MG63 (cell line): ENCODE measurements at regions not wholly inside any gene's neighbourhood (a gene's known extent, or its start where the extent isn't known, plus 50 kb on each side); places are given as distances from the start of the nearest gene placed in this dataset.
"Not testable (repeated sequence)": the region's sequence is repeated elsewhere in the genome, so short reads cannot be mapped to it uniquely, and the experiment has no call there.

Experiments used
- DNase-seq: peaks from one replicate; pipeline ENCODE4 v3.0.0-alpha.2; 2020
- H3K27me3 ChIP-seq: fragments of 250-450 bp; sonication (Bioruptor Pico); 2 replicates; pipeline ENCODE4 v1.5.1; 2020; ENCODE audit warnings: mild to moderate bottlenecking, moderate library complexity
- H3K36me3 ChIP-seq: fragments of 250-450 bp; sonication (Bioruptor Pico); 2 replicates; pipeline ENCODE4 v1.5.1; 2020; ENCODE audit warnings: mild to moderate bottlenecking, moderate library complexity
- H3K4me3 ChIP-seq: fragments of 250-450 bp; sonication (Bioruptor Pico); 2 replicates; pipeline ENCODE4 v1.5.1; 2020; ENCODE audit warnings: mild to moderate bottlenecking, moderate library complexity
- H3K9me3 ChIP-seq: fragments of 250-450 bp; sonication (Bioruptor Pico); 2 replicates; pipeline ENCODE4 v1.5.1; 2020; ENCODE audit warnings: mild to moderate bottlenecking, moderate library complexity

GRCh38 chr5:152154452-152154851 lies 229.8 kb upstream of the GLRA1 start:
- H3K27me3 ChIP-seq, H3K9me3 ChIP-seq, DNase-seq: not testable (repeated sequence)

DNA sequence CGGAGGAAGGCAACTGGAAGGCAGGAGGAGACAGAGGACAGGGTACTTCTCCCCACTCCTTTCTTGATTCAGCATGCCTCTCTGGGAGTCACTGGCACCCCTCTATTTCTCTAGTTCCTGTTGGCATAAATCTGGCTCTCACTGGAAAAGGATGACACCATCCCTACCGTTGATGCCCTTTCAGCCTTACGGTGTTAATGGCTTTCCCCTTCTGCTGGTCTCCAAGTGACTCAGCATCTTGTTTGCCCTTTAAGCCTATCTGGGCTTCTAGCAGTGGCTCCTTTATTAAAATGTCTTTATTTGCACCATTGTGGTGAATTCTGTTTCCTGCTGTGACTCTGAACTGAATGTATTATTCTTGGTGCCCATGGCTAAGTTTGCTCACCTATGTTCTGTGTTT lies 227.3 kb upstream of the GLRA1 start:
- H3K27me3 ChIP-seq: no peaks in the 10 kb centered on the region; the same call in 1 of the 2 replicates
- DNase-seq: no peak
- no peaks in the 10 kb centered on the region; the same call in 1 of the 2 replicates for H3K9me3 ChIP-seq
- H3K4me3 ChIP-seq: no peak overlapping the region
- no peaks in the 10 kb centered on the region for H3K36me3 ChIP-seq

More at GRCh38 chr5:152154452-152154851, 229.8 kb upstream of the GLRA1 start:
- not testable (repeated sequence) for H3K4me3 ChIP-seq, H3K36me3 ChIP-seq

DNA sequence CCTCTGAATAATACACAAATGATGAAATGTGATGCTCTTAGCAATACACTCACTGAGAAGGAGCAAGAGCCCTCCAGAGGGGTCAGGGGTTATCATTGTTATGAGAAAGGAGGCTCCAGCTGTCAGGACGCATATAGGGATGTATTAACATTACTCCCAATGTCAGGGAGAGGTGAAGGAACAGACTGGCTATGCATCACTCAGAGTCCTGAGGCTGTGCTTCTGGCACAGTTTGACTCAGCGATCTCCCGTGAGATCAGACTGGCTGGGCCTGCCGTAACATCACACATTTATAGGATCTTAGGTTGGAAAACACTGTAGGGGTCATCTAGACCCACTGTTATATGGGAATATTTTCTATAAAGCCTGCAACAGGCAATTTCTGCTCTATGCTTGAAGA lies 226.5 kb upstream of the GLRA1 start:
- Histone ChIP-seq H3K36me3 (no peaks in the 10 kb centered on the region), H3K9me3 (no peaks in the 10 kb centered on the region; the same call in 1 of the 2 replicates), H3K27me3 (no peaks in the 10 kb centered on the region; the same call in 1 of the 2 replicates), H3K4me3 (no peak overlapping the region)
- DNase-seq: no peak

GRCh38 chr5:152147286-152147685 lies 222.6 kb upstream of the GLRA1 start:
- H3K4me3 ChIP-seq: no peak overlapping the region
- H3K36me3 ChIP-seq: no peaks in the 10 kb centered on the region
- H3K27me3 ChIP-seq: no peaks in the 10 kb centered on the region; the same call in 1 of the 2 replicates
- no peak for DNase-seq
- no peaks in the 10 kb centered on the region for H3K9me3 ChIP-seq

DNA sequence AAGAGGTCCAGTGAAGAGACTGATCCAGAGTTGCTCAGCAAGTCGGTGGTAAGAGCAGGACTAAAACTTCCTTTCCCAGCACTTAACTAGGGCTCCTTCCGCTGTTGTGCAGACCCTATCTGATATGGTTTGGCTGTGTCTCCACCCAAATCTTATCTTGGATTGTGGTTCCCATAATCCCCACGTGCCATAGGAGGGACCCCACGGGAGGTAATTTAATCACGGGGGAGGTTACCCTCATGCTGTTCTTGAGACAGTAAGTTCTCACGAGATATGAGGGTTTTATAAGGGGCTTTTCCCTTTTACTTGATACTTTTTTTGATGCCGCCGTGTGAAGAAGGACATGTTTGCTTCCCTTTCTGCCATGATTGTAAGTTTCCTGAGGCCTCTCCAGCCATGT lies 221.9 kb upstream of the GLRA1 start:
- no peak for DNase-seq
- no peaks in the 10 kb centered on the region for H3K36me3 ChIP-seq
- no peaks in the 10 kb centered on the region; the same call in 1 of the 2 replicates for H3K27me3 ChIP-seq
- no peaks in the 10 kb centered on the region for H3K9me3 ChIP-seq
- H3K4me3 ChIP-seq: no peak overlapping the region

- no peaks in the 10 kb centered on the region; the same call in 1 of the 2 replicates for H3K27me3 ChIP-seq
- DNase-seq: no peak
- no peaks in the 10 kb centered on the region for H3K36me3 ChIP-seq
- no peaks in the 10 kb centered on the region; the same call in 1 of the 2 replicates for H3K9me3 ChIP-seq
- no peak overlapping the region for H3K4me3 ChIP-seq
Measured at GRCh38 chr5:152144556-152144955, 219.9 kb upstream of the GLRA1 start.

DNA sequence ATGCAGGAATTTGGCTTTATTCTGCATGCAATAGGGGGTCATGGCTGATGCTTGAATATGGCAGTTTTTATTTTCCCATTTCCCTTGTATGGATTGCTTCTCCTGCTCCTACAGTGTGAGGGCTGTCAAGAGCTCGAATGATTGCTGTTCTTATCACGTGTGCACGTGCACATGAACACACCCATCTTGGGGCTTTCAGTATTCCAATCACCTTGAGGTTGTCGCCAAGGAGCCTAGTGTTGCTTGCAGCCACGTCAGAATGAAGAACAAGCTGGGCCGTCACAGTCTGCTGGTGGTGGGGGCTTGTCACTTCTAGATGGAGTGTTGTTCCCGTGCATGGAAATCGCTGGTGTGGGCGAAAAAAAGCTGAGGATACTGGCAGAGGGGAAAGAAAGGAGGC lies 219.4 kb upstream of the GLRA1 start:
- H3K9me3 ChIP-seq: no peaks in the 10 kb centered on the region; the same call in 1 of the 2 replicates
- no peaks in the 10 kb centered on the region for H3K36me3 ChIP-seq
- H3K4me3 ChIP-seq: no peak overlapping the region
- DNase-seq: no peak
- no peaks in the 10 kb centered on the region for H3K27me3 ChIP-seq

DNA sequence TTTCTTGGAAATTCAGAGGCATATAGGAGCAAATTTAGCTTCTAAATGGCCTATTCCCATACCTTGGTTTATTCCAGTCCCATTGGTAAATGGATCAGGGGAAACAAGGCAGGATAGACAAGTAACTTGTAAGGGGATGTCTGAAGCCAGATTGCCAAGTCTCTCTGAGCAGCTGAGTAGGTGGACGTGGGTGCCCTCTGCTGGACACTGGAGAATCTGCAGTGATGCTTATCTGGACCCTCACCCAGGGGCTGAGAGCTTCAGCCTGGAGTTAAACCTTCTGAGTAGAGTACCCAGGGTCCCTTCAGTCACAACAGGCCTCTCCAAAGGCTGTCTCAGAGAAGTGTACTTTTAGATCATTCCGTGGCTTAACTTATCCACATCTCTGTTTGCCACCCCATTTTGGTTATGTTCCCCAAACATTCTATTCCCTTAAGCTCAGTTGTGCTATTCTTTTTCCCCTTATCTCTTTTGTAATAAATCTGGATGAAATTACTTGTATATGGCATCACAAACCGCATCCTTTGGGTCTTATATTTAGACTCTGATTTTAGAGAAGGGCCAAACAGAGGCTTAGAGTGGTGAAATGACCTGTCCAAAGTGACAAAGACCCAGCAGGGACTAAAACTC lies 218.3 kb upstream of the GLRA1 start:
- no peaks in the 10 kb centered on the region for H3K27me3 ChIP-seq
- no peak overlapping the region for H3K4me3 ChIP-seq
- H3K36me3 ChIP-seq: no peaks in the 10 kb centered on the region
- DNase-seq: peak; percentile 47
- H3K9me3 ChIP-seq: no peaks in the 10 kb centered on the region; the same call in 1 of the 2 replicates

DNA sequence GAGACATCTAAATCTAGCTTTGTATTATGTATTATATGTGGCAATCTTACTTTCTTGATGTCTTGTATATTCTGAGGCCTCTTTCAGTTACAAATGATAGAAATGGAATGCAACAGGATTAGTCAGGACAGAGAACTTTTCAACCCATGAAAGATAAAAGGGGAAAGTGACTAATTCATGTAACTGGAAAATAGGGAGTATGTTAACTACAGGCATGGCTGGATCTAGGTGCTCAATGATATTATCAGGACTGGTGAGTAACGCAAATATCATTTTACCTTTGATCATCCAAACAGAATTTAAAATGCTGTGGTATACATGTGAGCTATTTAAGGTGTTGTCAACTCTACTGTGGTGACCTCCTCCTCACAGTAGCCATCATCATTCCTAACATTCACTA lies 215.7 kb upstream of the GLRA1 start:
- H3K27me3 ChIP-seq: no peaks in the 10 kb centered on the region
- H3K9me3 ChIP-seq: no peaks in the 10 kb centered on the region; the same call in 1 of the 2 replicates
- H3K4me3 ChIP-seq: no peak overlapping the region
- H3K36me3 ChIP-seq: no peaks in the 10 kb centered on the region
- no peak for DNase-seq

GRCh38 chr5:152137063-152137462 lies 212.4 kb upstream of the GLRA1 start:
- Histone ChIP-seq H3K4me3 (no peak overlapping the region), H3K27me3 (no peaks in the 10 kb centered on the region; the same call in 1 of the 2 replicates), H3K9me3 (no peaks in the 10 kb centered on the region; the same call in 1 of the 2 replicates), H3K36me3 (no peaks in the 10 kb centered on the region)
- no peak for DNase-seq

DNA sequence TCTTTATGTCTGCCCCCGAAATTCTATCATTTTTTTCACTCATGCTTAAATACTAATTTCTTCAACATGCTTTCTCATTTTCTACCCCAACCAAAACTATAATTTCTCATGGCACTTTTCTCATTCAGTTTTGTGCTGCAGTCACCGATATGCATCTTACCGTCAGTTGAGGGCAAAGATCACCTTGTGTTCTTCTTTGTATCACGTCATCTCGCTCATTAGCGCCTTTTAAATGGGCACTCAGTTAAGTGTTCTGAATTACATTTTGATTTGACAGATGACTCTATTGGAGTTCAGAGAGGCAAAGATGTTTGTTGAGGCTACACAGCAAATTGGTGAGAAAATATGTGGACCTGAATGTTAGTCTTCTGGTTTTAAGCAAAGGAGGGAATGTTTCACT lies 211.7 kb upstream of the GLRA1 start:
- Histone ChIP-seq H3K36me3 (no peaks in the 10 kb centered on the region), H3K9me3 (no peaks in the 10 kb centered on the region; the same call in 1 of the 2 replicates), H3K27me3 (no peaks in the 10 kb centered on the region; the same call in 1 of the 2 replicates), H3K4me3 (no peak overlapping the region)
- DNase-seq: no peak

DNA sequence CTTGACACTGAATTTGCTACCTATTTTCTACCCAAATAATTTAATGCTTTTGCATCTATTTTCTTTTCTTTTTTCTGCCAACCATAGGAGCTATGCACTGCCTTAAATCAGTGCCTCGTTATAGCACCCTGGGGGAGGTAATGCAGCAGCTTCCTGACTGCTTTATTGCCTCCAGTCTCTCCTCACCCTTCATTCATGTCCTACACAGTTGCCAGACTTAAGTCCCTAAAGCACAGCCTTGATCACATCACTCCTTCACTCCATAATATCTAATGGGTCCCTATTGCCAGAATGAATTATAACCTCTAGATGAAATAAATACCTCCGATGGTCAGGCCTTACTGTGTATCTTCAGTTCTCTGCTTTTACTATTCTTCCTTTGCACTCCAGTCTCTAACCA lies 211.2 kb upstream of the GLRA1 start:
- no peaks in the 10 kb centered on the region for H3K36me3 ChIP-seq
- H3K27me3 ChIP-seq: no peaks in the 10 kb centered on the region; the same call in 1 of the 2 replicates
- no peaks in the 10 kb centered on the region; the same call in 1 of the 2 replicates for H3K9me3 ChIP-seq
- DNase-seq: no peak
- no peak overlapping the region for H3K4me3 ChIP-seq

DNA sequence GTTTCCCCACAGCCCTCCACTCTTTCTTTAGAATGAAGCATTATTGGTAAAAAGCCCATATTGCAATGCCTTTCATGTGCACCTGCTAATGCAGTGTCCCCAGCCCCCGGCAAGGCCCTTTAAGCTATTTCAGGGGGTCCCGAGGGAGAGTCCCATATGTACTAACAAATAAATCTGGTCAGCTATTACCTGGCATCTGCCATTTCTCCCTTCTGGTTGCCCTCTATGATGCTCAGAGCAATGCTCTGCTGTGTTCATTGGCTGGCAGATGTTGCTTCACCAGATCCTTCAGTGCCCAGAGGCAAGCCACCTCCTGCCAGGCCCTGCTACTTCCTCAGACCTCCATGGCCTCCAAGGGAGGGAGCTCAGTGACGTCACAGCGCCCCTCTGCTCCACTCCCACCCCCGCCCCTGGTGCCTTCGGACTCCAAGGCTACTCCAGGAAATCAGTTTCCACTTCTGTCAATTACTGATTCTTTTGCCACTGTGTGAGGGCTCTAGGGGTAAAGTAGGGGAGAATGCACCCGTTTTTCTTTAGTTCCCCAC lies 201.1 kb upstream of the GLRA1 start:
- Histone ChIP-seq H3K36me3 (no peaks in the 10 kb centered on the region), H3K9me3 (no peaks in the 10 kb centered on the region), H3K27me3 (no peaks in the 10 kb centered on the region), H3K4me3 (no peak overlapping the region)
- DNase-seq: no peak

GRCh38 chr5:152124409-152125041 lies 199.9 kb upstream of the GLRA1 start:
- Histone ChIP-seq H3K27me3 (no peaks in the 10 kb centered on the region), H3K4me3 (no peak overlapping the region), H3K36me3 (no peaks in the 10 kb centered on the region), H3K9me3 (no peaks in the 10 kb centered on the region)
- DNase-seq: no peak

DNA sequence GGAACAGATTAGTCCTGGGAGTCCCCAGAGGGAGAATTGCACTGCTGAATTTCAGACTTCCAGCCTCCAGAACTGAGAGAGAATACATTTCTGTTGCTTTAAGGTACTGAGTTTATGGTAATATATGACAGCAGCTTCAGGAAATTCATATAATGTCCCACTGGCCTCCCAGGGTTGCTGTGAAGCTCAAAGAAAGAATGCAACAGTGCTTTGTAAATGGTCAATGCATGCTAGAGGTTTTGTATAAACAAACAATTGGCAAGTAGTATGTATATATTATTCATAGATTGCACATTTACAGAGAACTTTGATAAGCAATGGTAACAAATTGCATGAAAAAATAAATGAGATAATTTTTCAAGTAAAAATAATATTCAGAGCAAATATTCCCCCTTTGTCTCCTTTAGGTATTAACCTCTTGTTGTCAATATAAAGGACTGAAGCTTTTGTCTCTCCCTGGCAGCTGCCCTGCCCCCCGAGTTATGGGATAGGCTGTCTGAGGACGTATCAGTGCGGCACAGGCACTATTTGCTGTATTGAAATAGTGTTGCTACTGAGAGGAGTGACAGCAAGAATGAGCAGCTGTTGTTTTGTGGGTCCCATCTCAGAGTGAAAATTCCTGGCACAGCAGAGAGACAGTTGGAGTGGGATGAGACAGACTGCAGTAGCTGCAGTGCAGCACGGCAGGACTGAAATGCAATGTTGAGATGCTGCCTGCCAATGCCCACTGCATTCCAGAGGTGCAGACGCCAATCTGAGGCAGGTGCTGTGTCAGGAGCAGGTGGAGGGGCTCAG lies 194.2 kb upstream of the GLRA1 start:
- DNase-seq: no peak
- no peaks in the 10 kb centered on the region for H3K36me3 ChIP-seq
- peaks cover 2% of the 10 kb centered on the region; the same call in 1 of the 2 replicates for H3K9me3 ChIP-seq
- H3K4me3 ChIP-seq: no peak overlapping the region
- no peaks in the 10 kb centered on the region for H3K27me3 ChIP-seq

- peaks cover 2% of the 10 kb centered on the region; the same call in 1 of the 2 replicates for H3K9me3 ChIP-seq
- DNase-seq: no peak
- no peaks in the 10 kb centered on the region for H3K36me3 ChIP-seq
- no peak overlapping the region for H3K4me3 ChIP-seq
- H3K27me3 ChIP-seq: no peaks in the 10 kb centered on the region
Measured at GRCh38 chr5:152116934-152117333, 192.3 kb upstream of the GLRA1 start.

- Histone ChIP-seq H3K9me3 (peaks cover 2% of the 10 kb centered on the region; the same call in 1 of the 2 replicates), H3K4me3 (no peak overlapping the region), H3K36me3 (no peaks in the 10 kb centered on the region), H3K27me3 (no peaks in the 10 kb centered on the region)
- DNase-seq: no peak
Measured at GRCh38 chr5:152113401-152113800, 188.8 kb upstream of the GLRA1 start.
